Activated B cell treated with CpG ODN at 0.5 μM for 24 hours (primary cell): ENCODE measurements at regions not wholly inside any gene's neighbourhood (a gene's known extent, or its start where the extent isn't known, plus 50 kb on each side); places are given as distances from the start of the nearest gene placed in this dataset.

Experiments
- ATAC-seq: fragments of 200-7000 bp; cut with Tn5 transposase; one replicate; pipeline ENCODE4 v1.10.0; 2021; ENCODE audit warnings: low read depth, mild to moderate bottlenecking, moderate library complexity
- CTCF ChIA-PET: fragments of 350-600 bp; sonication (Branson Sonifier 250); formaldehyde crosslinking; loops from one replicate; lab custom pipeline; 2021; ENCODE audit warnings: antibody characterized with exemption; lab: Charles Lee
- POLR2A ChIA-PET: fragments of 350-600 bp; sonication (Branson Sonifier 250); formaldehyde crosslinking; loops from one replicate; lab custom pipeline; 2021; ENCODE audit warnings: antibody characterized with exemption; lab: Charles Lee
- DNase-seq: peaks from one replicate; pipeline ENCODE4 v3.0.0; 2022
- H3K27ac Mint-ChIP-seq: one replicate; pipeline ENCODE4 v1.8.0; 2020; ENCODE audit warnings: mixed read lengths
- H3K27me3 Mint-ChIP-seq: one replicate; pipeline ENCODE4 v1.8.0; 2021; ENCODE audit warnings: mixed read lengths
- H3K36me3 Mint-ChIP-seq: one replicate; pipeline ENCODE4 v1.8.0; 2021; ENCODE audit warnings: low read depth, mixed read lengths
- H3K4me1 Mint-ChIP-seq: one replicate; pipeline ENCODE4 v1.8.0; 2021; ENCODE audit warnings: mixed read lengths
- H3K4me3 Mint-ChIP-seq: one replicate; pipeline ENCODE4 v1.8.0; 2020; ENCODE audit warnings: mild to moderate bottlenecking, mixed read lengths
- H3K9me3 Mint-ChIP-seq: one replicate; pipeline ENCODE4 v1.8.0; 2020; ENCODE audit warnings: mixed read lengths
- CTCF ChIP-seq: fragments of 200-600 bp; IDR thresholded peaks from one replicate; pipeline ENCODE4 v1.8.0; 2022; ENCODE audit warnings: antibody characterized with exemption, mild to moderate bottlenecking
- intact Hi-C: fragments of 100-400 bp; cut with micrococcal nuclease; formaldehyde crosslinking; loops from one replicate; pipeline ENCODE4 v1.15.1; 2024

- Mint-ChIP-seq H3K36me3 (no peaks in the 10 kb centered on the region), H3K27ac (peak overlapping the region; percentile 83), H3K4me3 (peak overlapping the region; percentile 85), H3K9me3 (no peaks in the 10 kb centered on the region), H3K4me1 (peaks cover 25% of the 10 kb centered on the region), H3K27me3 (no peaks in the 10 kb centered on the region)
- peak; percentile 67 for ATAC-seq
- peak; percentile 66 for DNase-seq
- CTCF ChIA-PET: interaction anchor here (0.9 to 6.3 kb wide), 24 partner anchors 8 to 404 kb away, joined by 3 to 66 read pairs (median 6); no protein-coding TSS in a partner anchor
- POLR2A ChIA-PET: interaction anchor here (0.7 to 4.1 kb wide), 14 partner anchors 9 to 163 kb away, joined by 3 to 33 read pairs (median 8); no protein-coding TSS in a partner anchor
- no peak for TF ChIP-seq CTCF
- intact Hi-C loops: loop anchor here (1.0 to 5.0 kb wide), 3 partner anchors 41 to 499 kb away; no protein-coding TSS in a partner anchor
Observed at GRCh38 chr20:1803061-1803931, 91.9 kb upstream of the SIRPA start.

- DNase-seq: peak; percentile 65
- peak; percentile 71 for ATAC-seq
- CTCF ChIA-PET: interaction anchor here (0.6 to 6.3 kb wide), 38 partner anchors 8 to 405 kb away, joined by 3 to 66 read pairs (median 5); no protein-coding TSS in a partner anchor
- Mint-ChIP-seq H3K9me3 (no peaks in the 10 kb centered on the region), H3K4me3 (peak overlapping the region; percentile 85), H3K27ac (peak overlapping the region; percentile 76), H3K4me1 (peaks cover 25% of the 10 kb centered on the region), H3K36me3 (no peaks in the 10 kb centered on the region), H3K27me3 (no peaks in the 10 kb centered on the region)
- TF ChIP-seq CTCF: peak; percentile 60
- POLR2A ChIA-PET: interaction anchor here (0.5 to 4.1 kb wide), 17 partner anchors 10 to 370 kb away, joined by 3 to 33 read pairs (median 6); no protein-coding TSS in a partner anchor
- intact Hi-C loops: loop anchor here (1.0 to 5.0 kb wide), 8 partner anchors 42 to 500 kb away; no protein-coding TSS in a partner anchor
Observed at GRCh38 chr20:1802385-1803060, 92.7 kb upstream of the SIRPA start.

- no peak for ATAC-seq
- H3K36me3 Mint-ChIP-seq: no peaks in the 10 kb centered on the region
- POLR2A ChIA-PET: interaction anchor here (0.5 to 4.1 kb wide), 16 partner anchors 11 to 370 kb away, joined by 3 to 33 read pairs (median 6); no protein-coding TSS in a partner anchor
- H3K9me3 Mint-ChIP-seq: no peaks in the 10 kb centered on the region
- H3K27ac Mint-ChIP-seq: no peak overlapping the region
- no peaks in the 10 kb centered on the region for H3K27me3 Mint-ChIP-seq
- TF ChIP-seq CTCF: no peak
- H3K4me1 Mint-ChIP-seq: peaks cover 25% of the 10 kb centered on the region
- CTCF ChIA-PET: interaction anchor here (0.8 to 6.3 kb wide), 33 partner anchors 9 to 405 kb away, joined by 3 to 66 read pairs (median 5); no protein-coding TSS in a partner anchor
- intact Hi-C loops: loop anchor here (1.0 to 5.0 kb wide), 6 partner anchors 69 to 500 kb away; no protein-coding TSS in a partner anchor
- DNase-seq: no peak
- H3K4me3 Mint-ChIP-seq: peak overlapping the region; percentile 85
Observed at GRCh38 chr20:1801929-1802306, 93.3 kb upstream of the SIRPA start.

- no peaks in the 10 kb centered on the region for H3K36me3 Mint-ChIP-seq
- ChIA-PET CTCF (interaction anchor here (0.8 to 6.3 kb wide), 26 partner anchors 10 to 406 kb away, joined by 3 to 66 read pairs (median 6); no protein-coding TSS in a partner anchor), POLR2A (interaction anchor here (0.7 to 4.1 kb wide), 11 partner anchors 11 to 302 kb away, joined by 3 to 33 read pairs (median 11); no protein-coding TSS in a partner anchor)
- no peak for DNase-seq
- no peak for ATAC-seq
- no peaks in the 10 kb centered on the region for H3K27me3 Mint-ChIP-seq
- intact Hi-C loops: loop anchor here (5.0 kb wide), 1 partner anchor 501 kb away; no protein-coding TSS in a partner anchor
- no peaks in the 10 kb centered on the region for H3K9me3 Mint-ChIP-seq
- H3K4me3 Mint-ChIP-seq: no peak overlapping the region
- no peak overlapping the region for H3K27ac Mint-ChIP-seq
- TF ChIP-seq CTCF: no peak
- H3K4me1 Mint-ChIP-seq: peaks cover 25% of the 10 kb centered on the region
Observed at GRCh38 chr20:1801225-1801928, 93.8 kb upstream of the SIRPA start.
